Astrocyte of the spinal cord (primary cell): ENCODE measurements at regions not wholly inside any gene's neighbourhood (a gene's known extent, or its start where the extent isn't known, plus 50 kb on each side); places are given as distances from the start of the nearest gene placed in this dataset.
A peak's percentile ranks its signal among the peaks of the same experiment; 100 is the strongest.

Experiments used
- DNase-seq: peaks from one replicate; pipeline ENCODE4 v3.0.0; 2011; ENCODE audit warnings: low read depth, low spot score
- H3K4me3 ChIP-seq: 2 replicates; pipeline ENCODE4 v1.5.1; 2011; ENCODE audit warnings: low read depth, mild to moderate bottlenecking, low read length, moderate library complexity
- CTCF ChIP-seq: IDR thresholded peaks from 2 replicates; pipeline ENCODE4 v1.5.1; 2012; ENCODE audit warnings: low read depth, mild to moderate bottlenecking, low read length, inconsistent platforms
- in situ Hi-C: cut with HindIII; loops from 2 replicates; pipeline ENCODE4 v1.10.0; 2017; ENCODE audit warnings: low sequenced_read_pairs

- DNase-seq, result peak; percentile 79
- in situ Hi-C loops, result no loop called here
- no peak overlapping the region for H3K4me3 ChIP-seq
- no peak for TF ChIP-seq CTCF
These were observed 500.3 kb upstream of the C1orf87 start for GRCh38 chr1:60573726-60574409.

GRCh38 chr1:60573121-60573520 lies 499.6 kb upstream of the C1orf87 start:
- no peak for TF ChIP-seq CTCF
- DNase-seq, result peak; percentile 66
- in situ Hi-C loops, result no loop called here
- H3K4me3 ChIP-seq, result no peak overlapping the region

- TF ChIP-seq CTCF, result no peak
- in situ Hi-C loops, result no loop called here
- no peak for DNase-seq
- H3K4me3 ChIP-seq, result no peak overlapping the region
These were observed 498.8 kb upstream of the C1orf87 start for GRCh38 chr1:60572378-60572777.

GRCh38 chr1:60571811-60572210 lies 498.2 kb upstream of the C1orf87 start:
- no peak overlapping the region for H3K4me3 ChIP-seq
- TF ChIP-seq CTCF, result no peak
- DNase-seq, result peak; percentile 65
- in situ Hi-C loops, result no loop called here

GRCh38 chr1:60569189-60569588 lies 495.6 kb upstream of the C1orf87 start:
- no peak for DNase-seq
- TF ChIP-seq CTCF, result no peak
- in situ Hi-C loops, result no loop called here
- H3K4me3 ChIP-seq, result no peak overlapping the region

GRCh38 chr1:60567256-60567655 lies 493.7 kb upstream of the C1orf87 start:
- no peak overlapping the region for H3K4me3 ChIP-seq
- TF ChIP-seq CTCF, result no peak
- in situ Hi-C loops, result no loop called here
- no peak for DNase-seq
